GM12801 (cell line): ENCODE measurements at regions not wholly inside any gene's neighbourhood (a gene's known extent, or its start where the extent isn't known, plus 50 kb on each side); places are given as distances from the start of the nearest gene placed in this dataset.

ENCODE experiments used
- TF ChIP-seq, protein P1 (sequence below): IDR thresholded peaks from one replicate; pipeline ENCODE4 v1.5.1; 2011; ENCODE audit warnings: control low read depth; ENCODE audit not compliant: insufficient read length; ENCODE audit errors: extremely low read depth

GRCh38 chr3:102158080-102158740, 276.6 kb upstream of the ZPLD1 start:
- TF ChIP-seq, protein P1, sequence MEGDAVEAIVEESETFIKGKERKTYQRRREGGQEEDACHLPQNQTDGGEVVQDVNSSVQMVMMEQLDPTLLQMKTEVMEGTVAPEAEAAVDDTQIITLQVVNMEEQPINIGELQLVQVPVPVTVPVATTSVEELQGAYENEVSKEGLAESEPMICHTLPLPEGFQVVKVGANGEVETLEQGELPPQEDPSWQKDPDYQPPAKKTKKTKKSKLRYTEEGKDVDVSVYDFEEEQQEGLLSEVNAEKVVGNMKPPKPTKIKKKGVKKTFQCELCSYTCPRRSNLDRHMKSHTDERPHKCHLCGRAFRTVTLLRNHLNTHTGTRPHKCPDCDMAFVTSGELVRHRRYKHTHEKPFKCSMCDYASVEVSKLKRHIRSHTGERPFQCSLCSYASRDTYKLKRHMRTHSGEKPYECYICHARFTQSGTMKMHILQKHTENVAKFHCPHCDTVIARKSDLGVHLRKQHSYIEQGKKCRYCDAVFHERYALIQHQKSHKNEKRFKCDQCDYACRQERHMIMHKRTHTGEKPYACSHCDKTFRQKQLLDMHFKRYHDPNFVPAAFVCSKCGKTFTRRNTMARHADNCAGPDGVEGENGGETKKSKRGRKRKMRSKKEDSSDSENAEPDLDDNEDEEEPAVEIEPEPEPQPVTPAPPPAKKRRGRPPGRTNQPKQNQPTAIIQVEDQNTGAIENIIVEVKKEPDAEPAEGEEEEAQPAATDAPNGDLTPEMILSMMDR = no peak

DNA sequence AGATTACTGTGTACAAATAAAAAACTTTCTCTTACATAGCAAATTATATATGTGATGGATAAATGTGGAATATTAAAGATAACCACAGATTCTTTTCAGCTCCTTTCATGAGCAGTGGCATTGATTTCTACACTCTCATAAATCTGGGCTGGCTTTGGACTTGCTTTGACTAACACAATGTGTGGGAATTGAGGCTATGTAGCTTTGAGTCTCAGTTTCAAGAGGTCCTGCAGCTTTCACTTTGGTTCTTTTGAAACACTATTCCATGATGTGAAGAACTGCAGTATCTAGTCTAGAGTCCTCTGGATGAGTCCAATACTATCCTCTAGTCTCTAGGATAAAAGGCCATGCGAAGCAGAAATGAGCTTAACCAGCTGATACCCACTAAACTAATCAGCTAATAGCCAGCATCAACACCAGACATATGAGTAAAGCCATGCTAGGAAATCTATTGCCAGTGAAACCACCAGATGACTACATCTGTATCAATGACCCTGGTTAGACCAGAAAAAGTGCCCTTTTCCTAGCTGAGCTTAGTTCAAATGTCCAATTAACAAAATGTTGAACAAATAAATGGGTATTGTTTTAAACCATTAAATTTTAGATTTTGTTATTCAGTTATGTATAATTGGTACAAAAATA, 274.9 kb upstream of the ZPLD1 start:
- TF ChIP-seq, protein P1 = no peak

DNA sequence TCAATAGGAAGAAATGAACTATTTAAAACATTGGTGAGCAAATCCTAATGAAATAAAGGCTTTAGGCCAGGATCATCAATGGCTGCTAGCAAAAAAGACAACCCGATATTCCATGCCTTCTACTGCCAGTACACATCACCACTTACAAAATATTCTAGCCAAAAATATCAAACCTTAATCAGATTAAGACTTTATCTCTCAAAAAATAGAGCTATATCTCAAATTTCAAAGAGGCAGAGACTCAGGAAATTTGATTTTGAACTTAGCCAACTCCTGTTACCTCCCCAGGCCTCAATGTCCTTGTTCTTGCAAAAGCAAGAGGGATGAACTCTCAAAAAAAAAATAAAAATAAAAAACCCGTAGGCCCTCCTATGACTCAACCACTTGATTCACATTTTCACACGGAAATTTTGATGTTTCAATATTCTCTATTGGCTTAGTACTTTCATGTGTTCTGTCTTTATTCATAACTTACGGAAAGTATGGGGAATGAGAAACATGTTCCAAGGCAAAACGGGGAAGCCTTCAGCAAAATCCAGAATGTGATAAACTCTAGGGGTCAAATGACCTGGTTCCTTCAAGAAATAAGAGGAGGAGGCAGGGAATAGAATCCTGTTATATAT, 273.3 kb upstream of the ZPLD1 start:
- TF ChIP-seq, protein P1 = no peak

GRCh38 chr3:102162251-102162650, 272.6 kb upstream of the ZPLD1 start:
- TF ChIP-seq, protein P1 = no peak

GRCh38 chr3:102163039-102163817, 271.6 kb upstream of the ZPLD1 start:
- TF ChIP-seq, protein P1 = no peak

DNA sequence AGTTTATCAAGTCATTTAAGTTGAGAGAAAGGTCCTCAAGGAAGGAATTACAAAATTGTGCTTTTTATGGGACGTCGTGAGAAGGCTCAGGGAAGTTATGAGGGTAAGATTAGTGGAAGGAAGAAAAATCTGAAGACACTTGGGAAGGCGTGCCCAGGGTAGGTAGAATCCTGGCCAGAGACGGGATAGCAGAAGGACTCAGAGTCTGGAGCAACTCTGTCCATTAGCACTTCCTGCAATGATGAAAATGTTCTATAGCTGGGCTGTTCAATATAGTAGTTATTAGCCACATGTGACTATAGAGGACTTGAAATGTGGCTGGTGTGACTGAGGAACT, 271.0 kb upstream of the ZPLD1 start:
- TF ChIP-seq, protein P1 = no peak

GRCh38 chr3:102165367-102165766, 269.4 kb upstream of the ZPLD1 start:
- TF ChIP-seq, protein P1 = no peak
